ES-I3 (cell line): ENCODE measurements at regions not wholly inside any gene's neighbourhood (a gene's known extent, or its start where the extent isn't known, plus 50 kb on each side); places are given as distances from the start of the nearest gene placed in this dataset.

Source experiments
- H3K36me3 ChIP-seq: 2 replicates; pipeline ENCODE4 v1.6.1; 2013; ENCODE audit warnings: mild to moderate bottlenecking, low read length, control low read depth, moderate library complexity; ENCODE audit not compliant: insufficient read depth
- H3K4me1 ChIP-seq: 2 replicates; pipeline ENCODE4 v1.6.1; 2013; ENCODE audit warnings: mild to moderate bottlenecking, control low read depth, low read length; ENCODE audit not compliant: insufficient read depth
- H3K9ac ChIP-seq: 2 replicates; pipeline ENCODE4 v1.6.1; 2013; ENCODE audit warnings: low read depth, mild to moderate bottlenecking, low read length, moderate library complexity
- H3K9me3 ChIP-seq: 2 replicates; pipeline ENCODE4 v1.6.1; 2013; ENCODE audit warnings: mild to moderate bottlenecking, low read length, moderate library complexity; ENCODE audit not compliant: control insufficient read depth, insufficient read depth

DNA sequence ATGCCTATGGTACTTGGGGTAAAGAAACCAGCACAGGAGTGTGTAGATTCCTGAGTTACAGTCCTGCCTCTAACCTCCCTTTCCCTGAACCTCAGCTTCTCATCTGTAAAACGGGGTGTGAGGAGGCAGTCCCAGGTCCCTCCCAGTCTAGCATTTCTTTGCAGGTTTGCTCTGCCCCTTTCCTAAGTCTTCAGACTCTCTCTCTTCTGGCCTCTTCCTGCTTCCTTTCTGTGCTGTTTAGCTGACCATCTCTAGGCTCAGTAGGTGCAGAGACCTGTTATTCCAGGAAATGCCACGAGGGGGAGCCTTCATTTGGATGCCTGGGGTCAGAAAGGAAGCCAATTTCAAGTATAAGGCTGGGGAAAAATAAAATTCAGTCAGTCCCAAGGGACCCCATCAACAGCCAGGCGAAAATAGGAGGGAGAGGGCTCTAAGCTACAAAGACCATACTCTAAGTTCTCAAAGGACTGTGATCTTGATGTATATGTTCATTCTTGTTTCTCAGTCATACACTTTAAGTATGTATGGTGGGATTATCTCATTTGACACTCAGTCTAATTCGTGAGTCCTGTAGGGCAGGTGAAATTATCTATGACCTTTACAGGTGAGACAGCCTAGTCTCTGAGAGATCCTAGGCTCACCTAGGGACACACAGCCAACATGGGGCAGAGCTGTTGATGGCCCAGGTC lies 89.1 kb downstream of the NCR2 start:
- no peak overlapping the region for H3K9ac ChIP-seq
- no peaks in the 10 kb centered on the region for H3K36me3 ChIP-seq
- H3K9me3 ChIP-seq, result no peaks in the 10 kb centered on the region
- peaks cover 13% of the 10 kb centered on the region; the same call in 1 of the 2 replicates for H3K4me1 ChIP-seq

DNA sequence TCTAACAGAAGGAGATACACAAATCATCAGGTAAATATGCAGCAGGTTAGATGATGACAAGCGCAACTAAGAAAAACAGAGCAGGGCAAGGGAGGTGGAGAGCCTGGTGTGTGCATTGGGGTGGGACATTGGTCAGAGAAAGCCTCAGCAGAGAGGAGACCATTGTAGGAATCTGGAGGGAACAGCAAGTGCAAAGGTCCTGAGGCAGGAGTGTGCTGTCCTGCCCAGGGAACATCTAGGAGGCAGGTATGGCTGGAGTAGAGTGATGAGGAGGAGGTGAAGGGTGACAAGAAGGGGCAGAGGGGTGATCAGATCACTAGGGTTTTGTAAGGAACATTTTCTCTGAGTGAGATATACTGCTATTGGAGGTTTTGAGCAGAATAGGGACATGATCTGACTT lies 90.1 kb downstream of the NCR2 start:
- Histone ChIP-seq H3K9me3 (no peaks in the 10 kb centered on the region), H3K9ac (no peak overlapping the region), H3K4me1 (peaks cover 22% of the 10 kb centered on the region), H3K36me3 (no peaks in the 10 kb centered on the region)

DNA sequence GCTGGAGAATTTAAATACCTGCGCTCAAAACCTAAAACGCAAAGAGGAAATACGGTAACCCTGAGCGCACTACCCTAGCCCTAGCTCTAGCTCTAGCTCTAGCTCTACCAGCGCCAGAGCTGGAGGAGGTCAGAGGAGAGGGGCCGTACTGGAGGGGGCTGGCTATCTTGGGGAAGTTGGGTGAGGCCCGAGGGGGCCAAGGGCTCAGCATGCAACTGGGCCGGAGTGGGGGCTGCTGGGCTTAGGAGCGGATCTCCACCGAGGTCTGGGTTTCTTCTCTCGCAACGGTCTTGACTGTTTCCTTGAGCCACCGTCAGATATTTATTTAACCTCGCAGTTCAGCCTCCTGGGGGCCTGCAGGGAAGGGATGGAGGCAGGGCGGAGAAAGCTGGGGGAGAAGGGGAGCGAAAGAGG lies 91.0 kb downstream of the NCR2 start:
- Histone ChIP-seq H3K9me3 (no peaks in the 10 kb centered on the region), H3K4me1 (peaks cover 26% of the 10 kb centered on the region), H3K9ac (peak overlapping the region; percentile 55; the same call in 1 of the 2 replicates), H3K36me3 (no peaks in the 10 kb centered on the region)

DNA sequence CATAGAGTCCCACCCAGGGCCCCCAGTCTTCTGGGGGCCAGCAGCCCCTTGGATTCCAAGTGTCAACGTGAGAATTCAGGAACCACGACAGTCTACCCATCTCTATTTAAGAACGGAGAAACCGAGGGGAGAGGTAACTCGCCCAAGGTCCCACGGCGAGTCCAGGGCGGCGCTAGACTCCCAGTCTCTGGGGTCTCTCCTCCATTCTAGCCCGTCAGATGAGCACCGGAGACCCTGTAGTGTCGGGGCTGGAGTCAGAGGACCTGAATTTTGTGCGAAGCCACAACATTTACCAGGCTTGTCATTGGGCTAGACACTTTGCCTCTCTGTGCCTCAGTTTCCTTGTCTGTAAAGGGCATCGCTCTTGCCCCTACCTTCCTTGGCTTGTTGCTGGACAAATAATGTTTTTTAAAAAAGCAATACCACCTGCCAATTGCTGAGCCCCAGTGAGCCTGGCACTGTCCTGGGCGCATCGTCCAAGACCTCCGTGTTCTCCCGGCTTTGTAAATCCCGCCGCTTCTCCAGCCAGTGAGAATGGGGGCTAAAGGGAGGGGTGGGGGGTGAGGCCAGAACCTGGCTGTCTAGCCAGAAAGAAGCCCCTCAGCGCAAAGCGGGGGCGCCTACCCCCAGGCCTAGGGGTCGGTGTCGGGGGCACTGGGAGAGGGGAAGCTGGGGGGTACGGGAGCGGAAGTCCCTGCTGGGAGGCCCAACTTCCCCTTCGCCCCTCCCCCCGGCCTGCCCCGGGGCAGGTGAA lies 91.7 kb downstream of the NCR2 start:
- Histone ChIP-seq H3K9ac (peak overlapping the region; percentile 55; the same call in 1 of the 2 replicates), H3K9me3 (no peaks in the 10 kb centered on the region), H3K4me1 (peaks cover 32% of the 10 kb centered on the region), H3K36me3 (no peaks in the 10 kb centered on the region)

DNA sequence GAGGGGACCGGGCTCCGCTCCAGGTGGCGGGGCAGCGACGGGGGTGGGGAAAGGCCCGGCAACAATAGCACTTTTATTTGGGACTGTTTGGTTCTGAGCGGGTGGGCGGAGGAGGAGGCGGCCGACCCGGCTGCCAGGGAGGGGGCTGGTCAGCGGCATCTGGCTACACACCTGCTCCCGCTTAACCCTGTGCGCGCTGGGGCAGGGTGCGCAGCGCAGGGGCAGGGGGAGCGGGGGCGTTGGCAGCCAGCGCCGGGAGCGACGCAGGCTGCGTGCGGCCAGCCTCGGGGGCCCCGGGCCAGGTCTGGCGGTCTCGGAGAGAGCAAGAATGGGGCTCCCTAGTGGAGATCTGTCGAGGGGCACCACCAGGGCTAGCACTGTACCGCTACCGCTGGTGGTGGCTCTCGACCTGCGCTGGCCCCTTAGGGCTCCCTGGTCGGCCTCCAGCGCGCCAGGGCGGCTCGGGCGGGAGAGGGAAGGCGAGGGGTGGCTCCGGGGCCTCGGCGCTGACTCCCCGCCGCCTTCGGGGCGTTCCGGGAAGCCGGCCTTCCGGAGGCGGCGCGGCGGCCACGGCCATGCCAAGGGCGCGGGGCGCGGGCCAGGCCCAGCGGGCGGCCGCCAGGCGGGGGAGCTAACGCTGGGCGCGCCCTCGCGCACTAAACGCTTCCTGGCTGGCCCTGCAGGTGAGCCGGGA lies 92.4 kb downstream of the NCR2 start:
- Histone ChIP-seq H3K36me3 (no peaks in the 10 kb centered on the region), H3K4me1 (peaks cover 33% of the 10 kb centered on the region), H3K9me3 (no peaks in the 10 kb centered on the region), H3K9ac (peak overlapping the region; percentile 55; the same call in 1 of the 2 replicates)

DNA sequence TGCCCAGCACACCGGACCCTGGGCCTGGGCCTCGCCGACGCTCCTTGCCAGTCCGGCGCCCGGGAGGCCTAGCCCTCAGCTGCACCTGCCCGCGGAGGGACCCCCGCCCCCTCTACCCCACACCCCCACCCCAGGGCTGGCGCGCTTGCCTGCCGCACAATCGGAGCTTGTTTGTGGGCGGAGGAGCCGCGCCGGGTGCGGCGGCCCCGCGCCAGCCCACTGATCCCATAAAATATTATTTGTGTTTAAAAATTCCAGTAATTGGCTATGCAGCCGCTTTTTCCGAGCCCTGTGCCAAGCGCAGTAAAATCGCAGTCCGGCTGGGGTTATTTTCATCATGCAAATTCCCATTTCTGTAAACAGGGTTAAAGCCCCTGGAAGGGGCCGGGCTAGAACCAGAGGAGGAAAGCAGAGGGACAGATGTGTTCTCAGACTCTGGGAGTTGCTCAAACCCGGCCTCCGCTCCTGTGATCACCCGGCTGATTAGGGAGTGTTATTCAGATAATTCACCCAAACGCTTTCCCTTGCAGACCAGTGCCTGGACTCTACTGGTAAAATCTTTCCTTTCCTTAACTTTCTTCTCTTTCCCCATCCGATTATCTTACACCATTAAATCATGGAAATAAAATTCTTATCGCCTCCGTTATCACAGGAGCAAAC lies 93.1 kb downstream of the NCR2 start:
- no peaks in the 10 kb centered on the region for H3K36me3 ChIP-seq
- peak overlapping the region; percentile 55; the same call in 1 of the 2 replicates for H3K9ac ChIP-seq
- no peaks in the 10 kb centered on the region for H3K9me3 ChIP-seq
- peaks cover 33% of the 10 kb centered on the region for H3K4me1 ChIP-seq

DNA sequence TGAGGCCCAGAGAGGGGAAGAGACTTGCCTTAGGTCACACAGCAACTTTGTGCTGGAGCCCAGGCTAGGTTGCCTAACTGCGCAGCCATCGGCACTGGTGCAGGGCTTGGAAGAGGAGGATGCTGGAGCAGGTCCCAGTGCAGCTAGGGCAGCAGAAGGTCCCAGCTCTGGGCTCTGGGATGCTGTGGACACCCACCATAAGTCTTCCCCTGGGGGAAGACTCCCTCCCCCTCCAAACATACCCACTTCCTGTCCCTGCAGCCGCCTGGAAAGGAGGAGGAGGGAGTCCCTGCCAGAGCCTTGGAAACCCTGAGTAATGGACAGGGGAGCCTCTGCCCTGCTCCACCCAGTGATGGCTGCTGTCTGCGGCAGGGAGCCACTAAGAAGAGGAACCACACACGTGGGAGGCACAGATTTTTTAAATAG lies 93.6 kb downstream of the NCR2 start:
- Histone ChIP-seq H3K4me1 (peaks cover 33% of the 10 kb centered on the region), H3K9ac (peak overlapping the region; percentile 42; the same call in 1 of the 2 replicates), H3K36me3 (no peaks in the 10 kb centered on the region), H3K9me3 (no peaks in the 10 kb centered on the region)

DNA sequence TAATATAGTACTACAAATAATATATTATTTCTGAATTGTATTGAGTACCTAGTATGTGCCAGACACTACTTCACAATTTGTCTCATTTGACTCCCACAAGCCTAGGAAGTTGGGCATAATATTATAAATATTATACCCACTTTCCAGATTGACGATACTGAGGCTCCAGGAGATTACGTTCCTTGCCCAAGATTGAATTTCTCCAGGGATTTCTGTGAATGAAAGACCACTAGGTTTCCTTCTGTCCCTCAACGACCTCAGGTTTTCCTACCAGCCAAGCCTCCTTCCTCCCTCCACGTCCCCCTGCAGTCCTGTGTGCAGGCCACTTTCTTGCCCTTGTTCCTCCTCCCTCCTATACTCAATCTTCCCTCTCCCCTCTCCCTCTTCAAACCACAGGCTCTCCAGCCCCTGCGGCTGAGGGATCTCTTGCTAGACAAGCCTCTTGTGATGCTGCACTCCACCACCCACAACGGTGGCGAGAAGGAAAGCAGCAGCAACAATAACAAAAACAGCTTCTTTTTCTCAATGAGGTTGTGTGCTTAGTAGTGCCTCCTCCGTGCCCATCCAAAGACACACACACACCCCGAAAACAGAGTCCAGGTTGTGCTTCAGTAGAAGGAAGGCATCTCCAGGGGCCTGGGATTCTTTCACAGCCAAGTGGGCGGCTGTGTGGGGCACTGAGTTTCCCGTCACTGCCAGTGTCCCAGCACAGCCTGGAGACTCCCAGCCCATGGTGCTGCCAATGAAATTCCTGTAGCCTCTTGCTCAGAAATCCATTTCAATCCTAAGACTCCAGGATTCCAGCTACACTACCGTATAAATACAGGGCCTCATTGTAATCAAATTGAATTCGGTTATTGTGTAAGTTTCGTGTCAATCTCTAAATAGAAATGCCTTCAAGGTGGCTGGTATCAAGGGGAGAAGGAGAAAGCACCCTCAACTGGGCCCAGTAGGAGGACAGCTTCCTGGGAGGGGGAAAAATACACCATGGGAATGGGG lies 94.4 kb downstream of the NCR2 start:
- H3K4me1 ChIP-seq, result peaks cover 35% of the 10 kb centered on the region
- no peaks in the 10 kb centered on the region for H3K36me3 ChIP-seq

DNA sequence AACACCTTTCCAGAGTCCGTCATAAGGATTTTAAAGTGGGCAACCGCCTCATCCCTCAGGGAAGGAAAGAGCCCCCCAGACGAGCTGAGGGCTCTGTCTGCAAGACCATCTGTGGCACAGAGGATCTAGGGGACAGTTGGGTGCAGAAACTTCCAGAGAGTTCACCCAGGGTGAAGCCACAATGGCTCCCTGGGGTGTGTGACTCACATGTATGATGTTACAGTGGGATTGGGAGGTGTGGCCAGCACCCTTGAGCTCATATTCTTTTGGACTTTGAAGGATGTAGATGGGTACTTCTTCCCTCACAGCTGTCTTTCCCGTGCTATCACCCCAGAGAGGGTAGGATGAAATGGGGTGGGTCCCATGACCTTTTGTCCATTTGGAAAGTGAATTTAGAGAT lies 95.5 kb downstream of the NCR2 start:
- no peaks in the 10 kb centered on the region for H3K36me3 ChIP-seq
- peaks cover 38% of the 10 kb centered on the region for H3K4me1 ChIP-seq
- H3K9me3 ChIP-seq, result no peaks in the 10 kb centered on the region
- H3K9ac ChIP-seq, result no peak overlapping the region; the same call in 1 of the 2 replicates

More for the DNA sequence above, 94.4 kb downstream of the NCR2 start:
- Histone ChIP-seq H3K9ac (no peak overlapping the region), H3K9me3 (no peaks in the 10 kb centered on the region)

DNA sequence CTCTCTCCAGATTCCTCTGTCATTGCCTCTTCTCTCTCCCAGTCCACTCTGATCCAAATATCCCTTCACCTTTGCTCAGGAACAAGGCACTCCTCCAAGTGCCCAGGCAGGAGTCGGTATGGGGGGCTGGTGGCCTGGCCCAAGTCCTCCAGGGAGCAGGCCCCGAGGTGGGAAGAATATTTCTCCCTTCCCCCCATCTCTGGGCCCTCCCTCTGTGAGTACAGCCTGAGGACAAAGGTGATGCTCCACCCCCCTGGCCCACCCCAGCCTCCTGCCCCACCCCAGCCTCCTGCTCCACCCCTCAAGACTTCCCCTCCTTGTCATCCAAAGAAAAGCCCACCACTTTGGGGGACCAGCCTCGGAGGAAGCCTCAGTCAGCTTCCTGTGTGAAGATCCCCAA lies 96.9 kb downstream of the NCR2 start:
- Histone ChIP-seq H3K9ac (no peak overlapping the region), H3K9me3 (no peaks in the 10 kb centered on the region), H3K36me3 (no peaks in the 10 kb centered on the region), H3K4me1 (peaks cover 34% of the 10 kb centered on the region)

DNA sequence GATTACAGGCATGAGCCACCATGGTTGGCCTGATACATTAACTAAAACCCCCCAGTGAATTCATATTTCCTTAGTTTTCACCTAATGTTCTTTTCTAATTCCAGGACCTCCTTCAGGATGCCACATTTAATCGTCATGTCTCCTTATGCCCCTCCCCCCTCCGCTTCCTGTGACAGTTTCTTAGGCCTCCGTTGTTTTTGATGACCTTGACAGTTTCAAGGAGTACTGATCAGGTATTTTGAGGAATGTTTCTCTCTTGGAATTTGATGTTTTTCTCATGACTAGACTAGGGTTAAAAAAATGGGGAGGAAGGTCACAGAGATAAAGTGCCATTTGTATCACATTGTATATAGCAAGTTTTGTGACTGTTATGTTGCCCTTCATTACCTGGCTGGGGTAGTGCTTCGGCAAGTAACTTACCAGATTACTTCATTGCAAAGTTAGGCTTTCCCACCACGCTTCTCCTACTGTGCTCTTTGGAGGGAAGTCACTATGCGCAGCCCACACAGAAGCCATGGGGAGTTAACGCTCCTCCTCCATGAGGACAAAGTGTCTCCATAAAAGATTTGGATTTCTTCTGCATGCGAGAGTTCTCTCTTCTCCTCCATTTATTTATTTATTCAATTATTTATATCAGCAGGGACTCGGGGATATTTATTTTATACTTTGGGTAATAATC lies 99.5 kb downstream of the NCR2 start:
- peaks cover 21% of the 10 kb centered on the region for H3K4me1 ChIP-seq
- H3K9me3 ChIP-seq, result no peaks in the 10 kb centered on the region
- no peak overlapping the region for H3K9ac ChIP-seq
- H3K36me3 ChIP-seq, result no peaks in the 10 kb centered on the region

DNA sequence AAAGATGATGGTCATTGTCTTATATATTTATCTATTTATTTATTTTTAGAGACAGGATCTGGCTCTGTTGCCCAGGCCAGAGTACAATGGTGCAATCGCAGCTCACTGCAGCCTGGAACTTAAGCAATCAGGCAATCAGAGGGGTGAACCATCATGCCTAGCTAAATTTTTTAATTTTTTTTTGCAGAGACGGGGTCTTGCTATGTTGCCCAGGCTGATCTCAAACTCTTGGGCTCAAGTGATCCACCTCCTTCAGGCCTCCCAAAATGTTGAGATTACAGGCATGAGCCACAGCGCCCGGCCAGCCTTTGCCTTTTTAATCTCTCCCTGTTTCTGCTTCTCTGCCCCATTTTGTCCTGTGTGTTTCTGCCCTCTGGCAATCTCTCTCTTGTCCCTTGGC lies 102.2 kb downstream of the NCR2 start:
- no peaks in the 10 kb centered on the region for H3K36me3 ChIP-seq
- H3K4me1 ChIP-seq, result peaks cover 16% of the 10 kb centered on the region
- H3K9ac ChIP-seq, result no peak overlapping the region
- no peaks in the 10 kb centered on the region for H3K9me3 ChIP-seq

DNA sequence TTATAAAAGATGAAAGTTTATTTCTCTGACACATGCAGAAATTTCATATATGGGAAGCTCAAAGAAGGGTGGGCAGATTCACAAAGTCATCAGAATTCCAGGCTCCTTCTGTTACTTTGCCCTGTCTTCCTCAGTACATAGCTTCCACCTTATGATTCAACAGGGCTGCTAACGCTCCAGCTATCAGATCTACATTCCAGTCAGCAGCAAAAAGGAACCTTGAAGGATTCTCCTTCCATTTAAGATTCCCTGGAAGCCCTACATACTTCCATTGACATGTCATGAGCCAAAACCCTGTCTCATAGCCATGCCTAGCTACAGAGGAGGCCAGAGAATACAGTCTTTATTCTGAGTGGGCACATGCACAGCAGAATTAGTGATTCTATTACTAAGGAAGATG lies 103.3 kb downstream of the NCR2 start:
- H3K36me3 ChIP-seq, result no peaks in the 10 kb centered on the region
- no peaks in the 10 kb centered on the region for H3K9me3 ChIP-seq
- H3K9ac ChIP-seq, result no peak overlapping the region
- H3K4me1 ChIP-seq, result peaks cover 16% of the 10 kb centered on the region
